NB4 (cell line): ENCODE measurements at regions not wholly inside any gene's neighbourhood (a gene's known extent, or its start where the extent isn't known, plus 50 kb on each side); places are given as distances from the start of the nearest gene placed in this dataset.

Experiments
- POLR2A ChIP-seq: IDR thresholded peaks from 2 replicates; pipeline ENCODE4 v1.6.1; 2011; ENCODE audit warnings: mild to moderate bottlenecking; ENCODE audit not compliant: insufficient read length; ENCODE audit errors: extremely low read depth
- TF ChIP-seq, protein P1 (sequence below): IDR thresholded peaks from one replicate; pipeline ENCODE4 v1.5.1; 2012; ENCODE audit warnings: low read depth, low read length

- TF ChIP-seq, protein P1, sequence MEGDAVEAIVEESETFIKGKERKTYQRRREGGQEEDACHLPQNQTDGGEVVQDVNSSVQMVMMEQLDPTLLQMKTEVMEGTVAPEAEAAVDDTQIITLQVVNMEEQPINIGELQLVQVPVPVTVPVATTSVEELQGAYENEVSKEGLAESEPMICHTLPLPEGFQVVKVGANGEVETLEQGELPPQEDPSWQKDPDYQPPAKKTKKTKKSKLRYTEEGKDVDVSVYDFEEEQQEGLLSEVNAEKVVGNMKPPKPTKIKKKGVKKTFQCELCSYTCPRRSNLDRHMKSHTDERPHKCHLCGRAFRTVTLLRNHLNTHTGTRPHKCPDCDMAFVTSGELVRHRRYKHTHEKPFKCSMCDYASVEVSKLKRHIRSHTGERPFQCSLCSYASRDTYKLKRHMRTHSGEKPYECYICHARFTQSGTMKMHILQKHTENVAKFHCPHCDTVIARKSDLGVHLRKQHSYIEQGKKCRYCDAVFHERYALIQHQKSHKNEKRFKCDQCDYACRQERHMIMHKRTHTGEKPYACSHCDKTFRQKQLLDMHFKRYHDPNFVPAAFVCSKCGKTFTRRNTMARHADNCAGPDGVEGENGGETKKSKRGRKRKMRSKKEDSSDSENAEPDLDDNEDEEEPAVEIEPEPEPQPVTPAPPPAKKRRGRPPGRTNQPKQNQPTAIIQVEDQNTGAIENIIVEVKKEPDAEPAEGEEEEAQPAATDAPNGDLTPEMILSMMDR: no peak
- TF ChIP-seq POLR2A: no peak
Observed at GRCh38 chr1:208576425-208576824, 332.2 kb upstream of the PLXNA2 start.
